SU-DHL-6 (cell line): ENCODE measurements at regions not wholly inside any gene's neighbourhood (a gene's known extent, or its start where the extent isn't known, plus 50 kb on each side); places are given as distances from the start of the nearest gene placed in this dataset.

ENCODE experiments used
- H2AFZ ChIP-seq: fragments of 200-600 bp; sonication (generic); 2 replicates; pipeline ENCODE4 v1.6.1; 2014; ENCODE audit warnings: low read depth, mild to moderate bottlenecking, moderate library complexity, mixed read lengths, antibody characterized with exemption, low read length; ENCODE audit not compliant: severe bottlenecking
- H3F3A ChIP-seq: fragments of 200-600 bp; shearing (Covaris generic); 2 replicates; pipeline ENCODE4 v1.6.0; 2016; ENCODE audit warnings: antibody characterized with exemption, mild to moderate bottlenecking; ENCODE audit not compliant: insufficient read depth
- H3K27ac ChIP-seq: fragments of 200-600 bp; sonication (generic); 2 replicates; pipeline ENCODE4 v1.5.1; 2016; ENCODE audit warnings: low read depth, mild to moderate bottlenecking, low read length, moderate library complexity, mixed read lengths
- H3K27me3 ChIP-seq: fragments of 200-600 bp; sonication (generic), shearing (Covaris generic); 2 replicates; pipeline ENCODE4 v1.6.0; 2014; ENCODE audit warnings: mild to moderate bottlenecking, low read length
- H3K36me3 ChIP-seq: fragments of 200-600 bp; sonication (generic); 2 replicates; pipeline ENCODE4 v1.6.1; 2014; ENCODE audit warnings: mild to moderate bottlenecking, low read length, mixed read lengths
- H3K4me2 ChIP-seq: fragments of 300-600, 200-600 bp; shearing (Covaris generic), sonication (generic); 2 replicates; pipeline ENCODE4 v1.6.0; 2014; ENCODE audit warnings: low read length, low read depth, mild to moderate bottlenecking; ENCODE audit not compliant: poor library complexity, severe bottlenecking
- H3K4me3 ChIP-seq: fragments of 200-600 bp; sonication (generic); 2 replicates; pipeline ENCODE4 v1.5.1; 2014; ENCODE audit warnings: antibody characterized with exemption, low read length, mild to moderate bottlenecking, mixed read lengths; ENCODE audit not compliant: insufficient read depth, poor library complexity, severe bottlenecking
- H3K79me2 ChIP-seq: fragments of 200-600 bp; sonication (generic); 2 replicates; pipeline ENCODE4 v1.6.1; 2014; ENCODE audit warnings: mild to moderate bottlenecking, low read length, moderate library complexity; ENCODE audit not compliant: insufficient read depth
- H3K9ac ChIP-seq: fragments of 200-600 bp; sonication (generic); 2 replicates; pipeline ENCODE4 v1.7.0; 2014; ENCODE audit warnings: mild to moderate bottlenecking, low read length
- H3K9me2 ChIP-seq: fragments of 200-600 bp; sonication (generic); replicated peaks from 2 replicates; pipeline ENCODE4 v1.6.1; 2014; ENCODE audit warnings: low read length; ENCODE audit not compliant: insufficient read depth
- H3K9me3 ChIP-seq: fragments of 200-600 bp; sonication (generic); 2 replicates; pipeline ENCODE4 v1.6.1; 2014; ENCODE audit warnings: low read length, mixed read lengths; ENCODE audit not compliant: insufficient read depth
- H4K20me1 ChIP-seq: fragments of 200-600 bp; sonication (generic); 2 replicates; pipeline ENCODE4 v1.6.1; 2014; ENCODE audit warnings: low read depth, mild to moderate bottlenecking, antibody characterized with exemption, low read length, moderate library complexity, mixed read lengths
- EZH2phosphoT487 ChIP-seq: fragments of 200-600 bp; sonication (generic), shearing (Covaris generic); conservative IDR thresholded peaks from 2 replicates; pipeline ENCODE4 v1.6.1; 2018; ENCODE audit warnings: mild to moderate bottlenecking, antibody characterized with exemption, low read length, moderate library complexity, mixed read lengths
- TF ChIP-seq, protein P1 (sequence below): fragments of 200-600 bp; sonication (generic); IDR thresholded peaks from one replicate; pipeline ENCODE4 v1.5.1; 2017; ENCODE audit warnings: antibody characterized with exemption, mild to moderate bottlenecking, low read length, moderate library complexity; ENCODE audit not compliant: insufficient read depth, poor library complexity, severe bottlenecking

DNA sequence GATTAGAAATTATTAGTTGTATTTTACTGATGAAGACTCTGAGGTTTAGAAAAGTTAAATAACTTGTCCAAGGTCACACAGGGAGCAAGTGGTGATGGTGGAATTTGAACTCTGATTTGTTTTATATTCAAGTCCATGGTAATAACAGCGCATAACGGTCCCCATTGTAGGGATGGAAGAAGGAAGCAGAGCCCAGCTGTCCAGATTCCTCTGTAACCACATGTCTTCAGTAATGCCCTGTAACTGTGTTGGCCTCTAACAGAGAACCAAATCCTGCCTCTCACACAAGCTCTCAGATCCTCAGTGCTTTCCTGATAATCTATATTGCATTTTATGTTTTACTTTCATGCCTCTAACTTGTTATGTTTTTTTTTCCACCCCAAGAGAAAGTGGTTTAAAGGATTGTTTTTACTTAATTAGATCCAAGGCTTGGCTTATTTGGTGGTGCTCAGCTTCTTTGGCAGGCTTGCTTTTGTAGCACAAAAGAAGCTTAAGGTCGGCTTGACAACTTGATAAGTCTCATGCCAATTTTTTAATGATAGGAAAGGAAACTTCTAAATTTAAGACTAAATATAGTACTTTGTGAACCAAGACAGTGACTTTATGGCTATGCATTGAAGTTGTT, 105.1 kb upstream of the SEL1L start:
- no peaks in the 10 kb centered on the region for H4K20me1 ChIP-seq
- H3K27me3 ChIP-seq: no peaks in the 10 kb centered on the region
- H3K9me3 ChIP-seq: no peaks in the 10 kb centered on the region
- H3K27ac ChIP-seq: no peak overlapping the region
- no peak overlapping the region for H3K4me3 ChIP-seq
- H3K4me2 ChIP-seq: no peak overlapping the region
- H3K9ac ChIP-seq: no peak overlapping the region
- no peak overlapping the region for H2AFZ ChIP-seq
- H3K36me3 ChIP-seq: no peaks in the 10 kb centered on the region
- no peaks in the 10 kb centered on the region for H3K9me2 ChIP-seq
- H3K79me2 ChIP-seq: no peaks in the 10 kb centered on the region
- H3F3A ChIP-seq: no peaks in the 10 kb centered on the region
- TF ChIP-seq, protein P1, sequence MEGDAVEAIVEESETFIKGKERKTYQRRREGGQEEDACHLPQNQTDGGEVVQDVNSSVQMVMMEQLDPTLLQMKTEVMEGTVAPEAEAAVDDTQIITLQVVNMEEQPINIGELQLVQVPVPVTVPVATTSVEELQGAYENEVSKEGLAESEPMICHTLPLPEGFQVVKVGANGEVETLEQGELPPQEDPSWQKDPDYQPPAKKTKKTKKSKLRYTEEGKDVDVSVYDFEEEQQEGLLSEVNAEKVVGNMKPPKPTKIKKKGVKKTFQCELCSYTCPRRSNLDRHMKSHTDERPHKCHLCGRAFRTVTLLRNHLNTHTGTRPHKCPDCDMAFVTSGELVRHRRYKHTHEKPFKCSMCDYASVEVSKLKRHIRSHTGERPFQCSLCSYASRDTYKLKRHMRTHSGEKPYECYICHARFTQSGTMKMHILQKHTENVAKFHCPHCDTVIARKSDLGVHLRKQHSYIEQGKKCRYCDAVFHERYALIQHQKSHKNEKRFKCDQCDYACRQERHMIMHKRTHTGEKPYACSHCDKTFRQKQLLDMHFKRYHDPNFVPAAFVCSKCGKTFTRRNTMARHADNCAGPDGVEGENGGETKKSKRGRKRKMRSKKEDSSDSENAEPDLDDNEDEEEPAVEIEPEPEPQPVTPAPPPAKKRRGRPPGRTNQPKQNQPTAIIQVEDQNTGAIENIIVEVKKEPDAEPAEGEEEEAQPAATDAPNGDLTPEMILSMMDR: no peak
- TF ChIP-seq EZH2phosphoT487: no peak

DNA sequence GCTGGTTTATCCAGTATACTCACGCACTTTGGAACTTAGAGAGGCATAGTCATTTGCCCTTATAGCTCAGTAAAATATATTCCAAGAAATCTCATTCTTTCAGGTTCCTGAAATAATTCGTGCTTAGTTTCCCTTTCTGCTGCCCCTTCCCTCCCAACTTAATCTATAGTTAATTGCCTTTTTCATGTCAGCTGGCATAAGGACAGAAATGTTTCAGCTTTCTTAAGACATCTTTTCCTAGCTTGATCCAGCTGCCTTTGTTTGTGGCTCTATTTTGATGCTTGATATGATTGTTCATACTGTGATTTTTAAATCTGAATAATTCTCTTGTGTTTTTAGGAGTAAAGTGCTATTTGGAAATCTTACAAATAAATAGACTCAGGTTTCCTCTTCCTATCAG, 120.0 kb upstream of the SEL1L start:
- no peak overlapping the region for H3K9ac ChIP-seq
- H3K4me2 ChIP-seq: no peak overlapping the region
- no peaks in the 10 kb centered on the region for H3K36me3 ChIP-seq
- no peaks in the 10 kb centered on the region for H3K79me2 ChIP-seq
- no peaks in the 10 kb centered on the region for H3F3A ChIP-seq
- H2AFZ ChIP-seq: no peak overlapping the region
- H4K20me1 ChIP-seq: no peaks in the 10 kb centered on the region
- no peak overlapping the region for H3K4me3 ChIP-seq
- H3K27ac ChIP-seq: no peak overlapping the region
- H3K9me2 ChIP-seq: no peaks in the 10 kb centered on the region; the same call in 1 of the 2 replicates
- H3K27me3 ChIP-seq: no peaks in the 10 kb centered on the region
- no peak for TF ChIP-seq EZH2phosphoT487
- TF ChIP-seq, protein P1: no peak
- no peaks in the 10 kb centered on the region for H3K9me3 ChIP-seq

DNA sequence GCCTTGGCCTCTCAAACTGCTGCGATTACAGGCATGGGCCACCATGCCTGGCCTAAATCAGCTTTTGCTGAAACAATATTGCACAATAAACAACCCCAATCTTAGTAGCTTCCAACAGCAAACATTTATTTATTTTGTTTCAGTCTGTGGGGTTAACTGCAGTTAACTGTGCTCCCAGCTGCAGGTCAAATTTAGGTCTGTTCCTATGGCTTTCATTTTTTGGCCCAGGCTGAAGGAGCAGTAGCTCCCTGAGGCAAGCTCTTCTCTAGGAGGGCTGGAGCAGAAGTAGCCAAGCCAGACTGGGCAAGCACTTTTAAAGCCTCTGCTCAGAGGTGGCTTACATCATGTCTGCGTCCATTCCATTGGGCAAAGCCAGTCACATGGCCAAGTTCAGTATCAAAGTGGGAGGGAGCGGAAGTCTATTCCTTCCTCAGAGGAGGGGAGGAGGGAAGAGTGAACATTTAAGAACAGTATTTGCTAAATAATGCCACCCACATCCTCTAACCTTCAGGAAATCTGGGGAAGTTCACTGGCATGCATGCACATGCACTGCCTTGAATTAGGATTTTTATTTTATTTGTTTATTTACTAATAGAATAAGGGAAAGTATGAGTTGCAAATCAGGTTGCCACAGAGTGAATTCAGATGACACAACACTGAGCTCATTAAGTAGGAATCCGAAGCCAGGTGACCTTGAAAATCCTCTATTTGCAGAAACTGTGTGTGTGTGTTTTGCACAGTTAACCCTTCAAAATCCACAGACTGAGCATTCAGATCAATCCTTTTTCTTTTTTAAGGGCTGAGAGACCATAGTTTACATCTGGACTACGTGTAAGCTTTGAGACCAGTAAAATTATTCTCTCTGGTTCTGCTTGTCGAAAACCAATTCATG, 122.0 kb upstream of the SEL1L start:
- H3K79me2 ChIP-seq: no peaks in the 10 kb centered on the region
- no peak overlapping the region for H3K9ac ChIP-seq
- H4K20me1 ChIP-seq: no peaks in the 10 kb centered on the region
- H3K4me2 ChIP-seq: no peak overlapping the region
- H3K36me3 ChIP-seq: no peaks in the 10 kb centered on the region
- no peaks in the 10 kb centered on the region for H3F3A ChIP-seq
- no peak overlapping the region for H2AFZ ChIP-seq
- no peaks in the 10 kb centered on the region for H3K9me3 ChIP-seq
- no peak for TF ChIP-seq EZH2phosphoT487
- TF ChIP-seq, protein P1: no peak
- H3K4me3 ChIP-seq: no peak overlapping the region
- H3K27ac ChIP-seq: no peak overlapping the region
- no peaks in the 10 kb centered on the region for H3K27me3 ChIP-seq
- H3K9me2 ChIP-seq: no peaks in the 10 kb centered on the region; the same call in 1 of the 2 replicates
